Epithelial cell of prostate (primary cell): ENCODE measurements at regions not wholly inside any gene's neighbourhood (a gene's known extent, or its start where the extent isn't known, plus 50 kb on each side); places are given as distances from the start of the nearest gene placed in this dataset.

Experiments
- DNase-seq: peaks from one replicate; pipeline ENCODE4 v3.0.0-alpha.2; 2011; ENCODE audit warnings: low read depth, low spot score
- H3K27ac ChIP-seq: fragments of 450-650 bp; 2 replicates; pipeline ENCODE4 v1.5.1; 2017; ENCODE audit warnings: mild to moderate bottlenecking

DNA sequence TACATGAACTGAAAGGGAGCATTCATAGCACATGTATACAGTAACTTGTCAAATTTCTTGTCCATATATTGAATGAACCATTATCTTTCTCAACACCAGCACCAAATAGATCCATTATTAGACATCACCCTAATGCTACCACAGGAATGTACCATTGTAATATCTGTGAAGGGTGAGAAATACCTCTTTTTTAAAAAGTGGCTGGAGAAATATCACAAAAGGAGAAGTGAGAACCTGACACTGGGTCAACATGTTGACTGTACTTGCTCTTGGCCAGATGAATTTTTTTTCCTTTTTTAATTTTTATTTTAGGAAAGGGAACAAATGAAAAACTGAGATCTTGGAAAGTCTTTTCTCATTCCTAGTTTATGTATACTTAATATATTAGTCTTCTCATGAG lies 63.5 kb downstream of the CAVIN2 start:
- no peak overlapping the region for H3K27ac ChIP-seq

More for the DNA sequence above, 63.5 kb downstream of the CAVIN2 start:
- no peak for DNase-seq
